Muscle layer of colon (tissue), 2 donors: ENCODE measurements at regions not wholly inside any gene's neighbourhood (a gene's known extent, or its start where the extent isn't known, plus 50 kb on each side); places are given as distances from the start of the nearest gene placed in this dataset.
"Not testable (repeated sequence)": the region's sequence is repeated elsewhere in the genome, so short reads cannot be mapped to it uniquely, and the experiment has no call there.

Experiments used
- H3K27ac ChIP-seq: one replicate; pipeline ENCODE4 v1.7.0; 2013; ENCODE audit warnings: low read depth, mild to moderate bottlenecking, low read length, moderate library complexity
- H3K27me3 ChIP-seq, 2 donors: one replicate each; pipeline ENCODE4 v1.7.0; 2013; ENCODE audit warnings: low read length in 2 of 2, mild to moderate bottlenecking in 2 of 2; ENCODE audit not compliant: insufficient read depth in 2 of 2, control insufficient read depth in 1 of 2
- H3K36me3 ChIP-seq: one replicate; pipeline ENCODE4 v1.7.0; 2013; ENCODE audit warnings: mild to moderate bottlenecking, low read length; ENCODE audit not compliant: insufficient read depth
- H3K4me1 ChIP-seq: one replicate; pipeline ENCODE4 v1.7.0; 2013; ENCODE audit warnings: mild to moderate bottlenecking, low read length; ENCODE audit not compliant: insufficient read depth
- H3K4me3 ChIP-seq, 2 donors: one replicate each; pipeline ENCODE4 v1.7.0; 2013; ENCODE audit warnings: low read length in 2 of 2, low read depth in 1 of 2, mild to moderate bottlenecking in 1 of 2, moderate library complexity in 1 of 2
- H3K9ac ChIP-seq: one replicate; pipeline ENCODE4 v1.7.0; 2013; ENCODE audit warnings: low read length
- H3K9me3 ChIP-seq: one replicate; pipeline ENCODE4 v1.7.0; 2013; ENCODE audit warnings: mild to moderate bottlenecking, low read length
- donor health status: abdominal sarcoma.
- donor health status: Adenocarcinoma of cecum.

GRCh38 chr13:84777316-84777715 lies 895.0 kb upstream of the SLITRK1 start:
- Histone ChIP-seq H3K4me3 (no peak overlapping the region), H3K27ac (no peak overlapping the region), H3K9ac (no peak overlapping the region), H3K36me3 (no peaks in the 10 kb centered on the region), H3K4me1 (no peaks in the 10 kb centered on the region), H3K27me3 (no peaks in the 10 kb centered on the region), H3K9me3 (no peaks in the 10 kb centered on the region)

- H3K4me1 ChIP-seq, result no peaks in the 10 kb centered on the region
- H3K9me3 ChIP-seq, result no peaks in the 10 kb centered on the region
- H3K4me3 ChIP-seq, result no peak overlapping the region
- no peaks in the 10 kb centered on the region for H3K27me3 ChIP-seq
- H3K27ac ChIP-seq, result no peak overlapping the region
- H3K36me3 ChIP-seq, result no peaks in the 10 kb centered on the region
- no peak overlapping the region for H3K9ac ChIP-seq
These were observed 894.3 kb upstream of the SLITRK1 start for GRCh38 chr13:84776593-84776992.

- H3K9ac ChIP-seq, H3K9me3 ChIP-seq, H3K4me3 ChIP-seq, H3K27ac ChIP-seq, H3K4me1 ChIP-seq, H3K27me3 ChIP-seq, H3K36me3 ChIP-seq: not testable (repeated sequence)
These were observed 893.6 kb upstream of the SLITRK1 start for GRCh38 chr13:84775920-84776319.

- Histone ChIP-seq H3K9ac (no peak overlapping the region), H3K27ac (no peak overlapping the region), H3K9me3 (no peaks in the 10 kb centered on the region), H3K27me3 (no peaks in the 10 kb centered on the region), H3K4me3 (no peak overlapping the region), H3K36me3 (no peaks in the 10 kb centered on the region), H3K4me1 (no peaks in the 10 kb centered on the region)
These were observed 891.8 kb upstream of the SLITRK1 start for GRCh38 chr13:84774111-84774510.

GRCh38 chr13:84760956-84761355 lies 878.7 kb upstream of the SLITRK1 start:
- Histone ChIP-seq H3K9ac (no peak overlapping the region), H3K36me3 (no peaks in the 10 kb centered on the region), H3K9me3 (no peaks in the 10 kb centered on the region), H3K4me1 (no peaks in the 10 kb centered on the region), H3K27me3 (no peaks in the 10 kb centered on the region), H3K27ac (no peak overlapping the region), H3K4me3 (no peak overlapping the region)

GRCh38 chr13:84749126-84749525 lies 866.9 kb upstream of the SLITRK1 start:
- H3K27me3 ChIP-seq, result no peaks in the 10 kb centered on the region
- H3K4me3 ChIP-seq, result no peak overlapping the region
- H3K36me3 ChIP-seq, result no peaks in the 10 kb centered on the region
- H3K9ac ChIP-seq, result no peak overlapping the region
- no peaks in the 10 kb centered on the region for H3K9me3 ChIP-seq
- no peaks in the 10 kb centered on the region for H3K4me1 ChIP-seq
- H3K27ac ChIP-seq, result no peak overlapping the region

GRCh38 chr13:84745051-84745551 lies 862.8 kb upstream of the SLITRK1 start:
- Histone ChIP-seq H3K27me3 (no peaks in the 10 kb centered on the region), H3K4me3 (no peak overlapping the region), H3K9me3 (no peaks in the 10 kb centered on the region), H3K4me1 (no peaks in the 10 kb centered on the region), H3K36me3 (no peaks in the 10 kb centered on the region), H3K27ac (no peak overlapping the region), H3K9ac (no peak overlapping the region)

GRCh38 chr13:84744203-84744602 lies 861.9 kb upstream of the SLITRK1 start:
- no peak overlapping the region for H3K9ac ChIP-seq
- H3K27ac ChIP-seq, result no peak overlapping the region
- H3K36me3 ChIP-seq, result no peaks in the 10 kb centered on the region
- no peak overlapping the region for H3K4me3 ChIP-seq
- no peaks in the 10 kb centered on the region for H3K4me1 ChIP-seq
- H3K27me3 ChIP-seq, result no peaks in the 10 kb centered on the region
- H3K9me3 ChIP-seq, result no peaks in the 10 kb centered on the region

- Histone ChIP-seq H3K9ac (no peak overlapping the region), H3K27me3 (no peaks in the 10 kb centered on the region), H3K4me1 (no peaks in the 10 kb centered on the region)
These were observed 859.0 kb upstream of the SLITRK1 start for GRCh38 chr13:84741253-84741652.

GRCh38 chr13:84739021-84739420 lies 856.7 kb upstream of the SLITRK1 start:
- Histone ChIP-seq H3K27me3 (no peaks in the 10 kb centered on the region), H3K4me1 (no peaks in the 10 kb centered on the region), H3K9ac (no peak overlapping the region), H3K4me3 (no peak overlapping the region), H3K36me3 (no peaks in the 10 kb centered on the region), H3K9me3 (no peaks in the 10 kb centered on the region), H3K27ac (no peak overlapping the region)

More at GRCh38 chr13:84741253-84741652, 859.0 kb upstream of the SLITRK1 start:
- Histone ChIP-seq H3K9me3 (no peaks in the 10 kb centered on the region), H3K36me3 (no peaks in the 10 kb centered on the region), H3K4me3 (no peak overlapping the region), H3K27ac (no peak overlapping the region)

- H3K27me3 ChIP-seq, result no peaks in the 10 kb centered on the region
- no peaks in the 10 kb centered on the region for H3K36me3 ChIP-seq
- H3K27ac ChIP-seq, result no peak overlapping the region
These were observed 855.4 kb upstream of the SLITRK1 start for GRCh38 chr13:84737661-84738060.

GRCh38 chr13:84730376-84730775 lies 848.1 kb upstream of the SLITRK1 start:
- Histone ChIP-seq H3K27ac (no peak overlapping the region), H3K9me3 (no peaks in the 10 kb centered on the region), H3K36me3 (no peaks in the 10 kb centered on the region), H3K27me3 (no peaks in the 10 kb centered on the region), H3K9ac (no peak overlapping the region), H3K4me1 (no peaks in the 10 kb centered on the region), H3K4me3 (no peak overlapping the region)

More at GRCh38 chr13:84737661-84738060, 855.4 kb upstream of the SLITRK1 start:
- H3K9me3 ChIP-seq, result no peaks in the 10 kb centered on the region
- no peak overlapping the region for H3K9ac ChIP-seq
- H3K4me3 ChIP-seq, result no peak overlapping the region
- H3K4me1 ChIP-seq, result no peaks in the 10 kb centered on the region
